ENCODE measurements at regions not wholly inside any gene's neighbourhood (a gene's known extent, or its start where the extent isn't known, plus 50 kb on each side); places are given as distances from the start of the nearest gene placed in this dataset.

- no peak for TF ChIP-seq SP1 (IDR thresholded peaks at IDR 0.05)
- TF ChIP-seq FOXM1 (IDR thresholded peaks at IDR 0.05; ENCODE audit: borderline replicate concordance): no peak
- no peak for TF ChIP-seq ARNT (IDR thresholded peaks at IDR 0.05)
- no peak for TF ChIP-seq CTBP1 (IDR thresholded peaks at IDR 0.05; ENCODE audit: borderline replicate concordance)
- TF ChIP-seq FOXK2 (IDR thresholded peaks at IDR 0.05): no peak
- TF ChIP-seq BHLHE40 (IDR thresholded peaks at IDR 0.05; ENCODE audit: borderline replicate concordance): no peak
- no peak for TF ChIP-seq ELF4 (IDR thresholded peaks at IDR 0.05)
- no peak for TF ChIP-seq HDGF (IDR thresholded peaks at IDR 0.05; ENCODE audit: borderline replicate concordance)
- TF ChIP-seq FOXA1 (IDR thresholded peaks at IDR 0.05): no peak
- no peak for TF ChIP-seq NFRKB (IDR thresholded peaks at IDR 0.05)
- TF ChIP-seq L3MBTL2 (conservative IDR thresholded peaks at IDR 0.05): no peak
- no peak for TF ChIP-seq TARDBP (IDR thresholded peaks at IDR 0.05)
- TF ChIP-seq, protein P1, sequence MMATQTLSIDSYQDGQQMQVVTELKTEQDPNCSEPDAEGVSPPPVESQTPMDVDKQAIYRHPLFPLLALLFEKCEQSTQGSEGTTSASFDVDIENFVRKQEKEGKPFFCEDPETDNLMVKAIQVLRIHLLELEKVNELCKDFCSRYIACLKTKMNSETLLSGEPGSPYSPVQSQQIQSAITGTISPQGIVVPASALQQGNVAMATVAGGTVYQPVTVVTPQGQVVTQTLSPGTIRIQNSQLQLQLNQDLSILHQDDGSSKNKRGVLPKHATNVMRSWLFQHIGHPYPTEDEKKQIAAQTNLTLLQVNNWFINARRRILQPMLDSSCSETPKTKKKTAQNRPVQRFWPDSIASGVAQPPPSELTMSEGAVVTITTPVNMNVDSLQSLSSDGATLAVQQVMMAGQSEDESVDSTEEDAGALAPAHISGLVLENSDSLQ (IDR thresholded peaks at IDR 0.05): no peak
Observed at GRCh38 chr14:56065621-56066290, 52.5 kb upstream of the PELI2 start.

Data from HEK293T (cell line).